ENCODE measurements at regions not wholly inside any gene's neighbourhood (a gene's known extent, or its start where the extent isn't known, plus 50 kb on each side); places are given as distances from the start of the nearest gene placed in this dataset.

DNA sequence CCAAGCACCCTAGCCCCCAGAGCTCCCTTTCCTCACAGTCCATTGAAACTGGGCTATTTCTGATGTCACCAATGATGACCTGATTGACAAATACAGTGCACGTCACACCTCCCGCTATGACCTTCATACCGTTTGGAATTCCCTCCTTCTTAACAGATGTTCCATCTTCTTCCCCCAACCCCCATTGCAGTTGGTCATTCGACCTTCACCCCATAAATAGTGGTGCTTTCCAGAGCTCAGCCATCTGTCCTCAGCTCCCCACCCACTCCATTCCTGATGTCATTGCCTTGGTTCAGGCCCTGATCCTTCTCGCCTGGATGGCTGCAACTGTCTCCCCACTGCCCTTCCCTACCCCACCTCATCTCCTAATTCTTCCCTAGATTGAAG is 198.5 kb downstream of the SOD2 start:
- peaks cover 10% of the 10 kb centered on the region for H3K9me3 ChIP-seq (ENCODE audit: insufficient read depth, low read length)
- TF ChIP-seq, protein P1, sequence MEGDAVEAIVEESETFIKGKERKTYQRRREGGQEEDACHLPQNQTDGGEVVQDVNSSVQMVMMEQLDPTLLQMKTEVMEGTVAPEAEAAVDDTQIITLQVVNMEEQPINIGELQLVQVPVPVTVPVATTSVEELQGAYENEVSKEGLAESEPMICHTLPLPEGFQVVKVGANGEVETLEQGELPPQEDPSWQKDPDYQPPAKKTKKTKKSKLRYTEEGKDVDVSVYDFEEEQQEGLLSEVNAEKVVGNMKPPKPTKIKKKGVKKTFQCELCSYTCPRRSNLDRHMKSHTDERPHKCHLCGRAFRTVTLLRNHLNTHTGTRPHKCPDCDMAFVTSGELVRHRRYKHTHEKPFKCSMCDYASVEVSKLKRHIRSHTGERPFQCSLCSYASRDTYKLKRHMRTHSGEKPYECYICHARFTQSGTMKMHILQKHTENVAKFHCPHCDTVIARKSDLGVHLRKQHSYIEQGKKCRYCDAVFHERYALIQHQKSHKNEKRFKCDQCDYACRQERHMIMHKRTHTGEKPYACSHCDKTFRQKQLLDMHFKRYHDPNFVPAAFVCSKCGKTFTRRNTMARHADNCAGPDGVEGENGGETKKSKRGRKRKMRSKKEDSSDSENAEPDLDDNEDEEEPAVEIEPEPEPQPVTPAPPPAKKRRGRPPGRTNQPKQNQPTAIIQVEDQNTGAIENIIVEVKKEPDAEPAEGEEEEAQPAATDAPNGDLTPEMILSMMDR (IDR thresholded peaks at IDR 0.05; ENCODE audit: insufficient read depth, low read length, poor library complexity, severe bottlenecking) = no peak
- no peak for TF ChIP-seq EZH2phosphoT487 (conservative IDR thresholded peaks at IDR 0.05; ENCODE audit: low read length)
- H3K4me3 ChIP-seq (ENCODE audit: insufficient read depth, low read length, poor library complexity, severe bottlenecking) = no peak overlapping the region
- H2AFZ ChIP-seq (ENCODE audit: low read depth, low read length, severe bottlenecking) = no peak overlapping the region
- peaks cover 11% of the 10 kb centered on the region; the same call in 1 of the 2 replicates for H3K36me3 ChIP-seq (ENCODE audit: low read length)
- H3K79me2 ChIP-seq (ENCODE audit: insufficient read depth, low read length) = no peaks in the 10 kb centered on the region
- no peak overlapping the region for H3K4me2 ChIP-seq (ENCODE audit: low read depth, low read length, poor library complexity, severe bottlenecking)
- H3K9ac ChIP-seq (ENCODE audit: low read length) = no peak overlapping the region
- no peaks in the 10 kb centered on the region for H3K27me3 ChIP-seq (ENCODE audit: low read length)
- no peaks in the 10 kb centered on the region for H3K9me2 ChIP-seq (replicated peaks; ENCODE audit: insufficient read depth, low read length)
- no peaks in the 10 kb centered on the region for H4K20me1 ChIP-seq (ENCODE audit: low read depth, low read length)
- H3F3A ChIP-seq (ENCODE audit: insufficient read depth) = no peaks in the 10 kb centered on the region
- no peak overlapping the region for H3K27ac ChIP-seq (ENCODE audit: low read depth, low read length)

DNA sequence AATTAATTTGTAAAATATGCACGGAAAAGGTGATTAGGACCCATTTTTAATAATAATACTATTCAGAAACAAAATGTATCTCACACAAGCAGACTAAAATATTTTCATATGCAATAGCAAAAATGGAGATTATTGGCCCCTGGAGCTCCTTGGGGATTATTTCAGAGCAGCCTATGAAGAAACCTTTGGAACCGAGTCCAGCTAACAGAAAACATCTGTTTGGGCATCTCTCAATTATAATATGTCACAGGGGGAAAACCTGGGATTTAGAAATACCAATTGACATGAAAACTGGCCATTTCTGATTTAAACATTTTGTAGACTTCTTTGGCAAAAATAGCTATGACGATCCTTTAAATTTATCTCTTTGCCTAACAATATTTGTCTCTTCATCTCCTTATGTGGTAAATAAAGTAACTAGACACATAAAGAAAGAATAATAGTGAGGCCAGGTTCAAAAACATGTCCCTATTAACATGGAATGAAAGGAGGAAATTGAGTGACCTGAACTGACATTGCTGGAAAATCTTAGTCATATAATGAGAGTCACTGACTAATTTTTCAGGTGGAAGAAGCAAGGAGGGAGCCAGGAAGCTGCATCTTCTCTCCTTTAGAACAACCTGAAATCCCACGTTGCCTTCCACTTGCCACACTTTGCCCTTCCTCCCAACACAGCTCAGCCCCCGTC is 199.0 kb downstream of the SOD2 start:
- Histone ChIP-seq H2AFZ (ENCODE audit: low read depth, low read length, severe bottlenecking) (no peak overlapping the region), H3K4me3 (ENCODE audit: insufficient read depth, low read length, poor library complexity, severe bottlenecking) (no peak overlapping the region), H3K9me3 (ENCODE audit: insufficient read depth, low read length) (peaks cover 8% of the 10 kb centered on the region), H4K20me1 (ENCODE audit: low read depth, low read length) (no peaks in the 10 kb centered on the region), H3K9ac (ENCODE audit: low read length) (no peak overlapping the region), H3K9me2 (replicated peaks; ENCODE audit: insufficient read depth, low read length) (no peaks in the 10 kb centered on the region), H3K27ac (ENCODE audit: low read depth, low read length) (no peak overlapping the region), H3K27me3 (ENCODE audit: low read length) (no peaks in the 10 kb centered on the region), H3K4me2 (ENCODE audit: low read depth, low read length, poor library complexity, severe bottlenecking) (no peak overlapping the region), H3K36me3 (ENCODE audit: low read length) (peaks cover 11% of the 10 kb centered on the region; the same call in 1 of the 2 replicates), H3K79me2 (ENCODE audit: insufficient read depth, low read length) (no peaks in the 10 kb centered on the region), H3F3A (ENCODE audit: insufficient read depth) (no peaks in the 10 kb centered on the region)
- TF ChIP-seq EZH2phosphoT487 (conservative IDR thresholded peaks at IDR 0.05; ENCODE audit: low read length) = no peak
- TF ChIP-seq, protein P1 (IDR thresholded peaks at IDR 0.05; ENCODE audit: insufficient read depth, low read length, poor library complexity, severe bottlenecking) = no peak

DNA sequence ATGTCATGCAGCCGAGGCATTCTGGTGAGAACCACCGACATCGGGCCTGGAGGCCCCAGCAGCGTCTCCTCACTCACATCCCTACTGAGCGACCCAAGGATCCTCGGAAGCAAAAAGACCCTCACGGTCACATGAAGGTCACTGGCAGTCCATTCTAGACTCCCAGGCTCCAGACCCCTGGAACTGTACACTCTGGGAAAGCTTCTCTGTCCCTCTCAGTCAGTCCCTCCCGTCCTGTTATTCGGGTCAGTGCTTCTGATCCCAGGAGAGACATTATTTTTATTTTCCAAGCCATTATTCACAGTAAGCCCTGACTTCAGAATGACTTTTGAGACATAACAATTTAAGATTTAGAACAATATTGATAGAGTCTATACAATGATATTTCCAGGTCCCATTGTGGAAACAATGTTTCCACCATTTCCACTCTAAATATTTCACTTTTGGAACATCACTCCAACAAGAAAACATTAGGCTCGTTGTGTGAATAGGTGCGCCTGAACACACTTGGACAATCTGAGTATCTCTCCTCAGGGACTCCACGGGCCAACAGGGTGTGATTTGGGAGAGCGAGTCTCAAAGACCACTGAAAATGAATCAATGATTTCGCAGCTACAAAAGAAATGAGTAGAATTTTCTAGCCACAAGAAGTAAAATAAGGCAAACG is 199.7 kb downstream of the SOD2 start:
- no peak for TF ChIP-seq EZH2phosphoT487 (conservative IDR thresholded peaks at IDR 0.05; ENCODE audit: low read length)
- Histone ChIP-seq H3K27me3 (ENCODE audit: low read length) (no peaks in the 10 kb centered on the region), H3K4me2 (ENCODE audit: low read depth, low read length, poor library complexity, severe bottlenecking) (no peak overlapping the region), H4K20me1 (ENCODE audit: low read depth, low read length) (no peaks in the 10 kb centered on the region), H3F3A (ENCODE audit: insufficient read depth) (no peaks in the 10 kb centered on the region), H3K9me3 (ENCODE audit: insufficient read depth, low read length) (peaks cover 1% of the 10 kb centered on the region; the same call in 1 of the 2 replicates), H3K9me2 (replicated peaks; ENCODE audit: insufficient read depth, low read length) (no peaks in the 10 kb centered on the region), H3K79me2 (ENCODE audit: insufficient read depth, low read length) (no peaks in the 10 kb centered on the region), H3K36me3 (ENCODE audit: low read length) (peaks cover 5% of the 10 kb centered on the region; the same call in 1 of the 2 replicates), H3K27ac (ENCODE audit: low read depth, low read length) (no peak overlapping the region), H3K4me3 (ENCODE audit: insufficient read depth, low read length, poor library complexity, severe bottlenecking) (no peak overlapping the region), H2AFZ (ENCODE audit: low read depth, low read length, severe bottlenecking) (no peak overlapping the region), H3K9ac (ENCODE audit: low read length) (no peak overlapping the region)

Data from SU-DHL-6 (cell line).